CD14-positive monocyte (primary cell): ENCODE measurements at regions not wholly inside any gene's neighbourhood (a gene's known extent, or its start where the extent isn't known, plus 50 kb on each side); places are given as distances from the start of the nearest gene placed in this dataset.
A peak's percentile ranks its signal among the peaks of the same experiment; 100 is the strongest.

Experiments
- DNase-seq, 3 donors: peaks; one replicate each; pipeline ENCODE4 v3.0.0-alpha.2; 2011 to 2022
- H2AFZ ChIP-seq: 2 replicates; pipeline ENCODE4 v1.6.0; 2012; ENCODE audit warnings: mild to moderate bottlenecking, low read depth, low read length, inconsistent platforms; ENCODE audit not compliant: insufficient read depth, poor library complexity, severe bottlenecking
- H3K27ac ChIP-seq, 2 donors: 1 replicate in 1 of 2; 2 replicates in 1 of 2; pipeline ENCODE4 v1.5.1; 2012 to 2013; ENCODE audit warnings: low read length in 2 of 2, control low read depth in 1 of 2, inconsistent platforms in 1 of 2, low read depth in 1 of 2, mild to moderate bottlenecking in 1 of 2
- H3K27me3 ChIP-seq, 2 donors: one replicate each; pipeline versions ENCODE4 v1.6.0 to v1.6.1; 2011 to 2013; ENCODE audit warnings: low read length in 2 of 2; ENCODE audit not compliant: control insufficient read depth in 2 of 2, insufficient read depth in 2 of 2
- H3K36me3 ChIP-seq, 2 donors: replicated peaks in 1 of 2; 1 replicate in 1 of 2; 2 replicates in 1 of 2; pipeline versions ENCODE4 v1.5.1 to v1.6.1; 2012 to 2013; ENCODE audit warnings: low read length in 2 of 2, control low read depth in 1 of 2, inconsistent platforms in 1 of 2, mild to moderate bottlenecking in 1 of 2; ENCODE audit not compliant: insufficient read depth in 2 of 2, control insufficient read depth in 1 of 2
- H3K4me1 ChIP-seq, 2 donors: 1 replicate in 1 of 2; 2 replicates in 1 of 2; pipeline versions ENCODE4 v1.5.1 to v1.6.1; 2012 to 2013; ENCODE audit warnings: low read length in 2 of 2, control low read depth in 1 of 2, inconsistent platforms in 1 of 2, mild to moderate bottlenecking in 1 of 2, moderate library complexity in 1 of 2; ENCODE audit not compliant: insufficient read depth in 2 of 2, control insufficient read depth in 1 of 2
- H3K4me2 ChIP-seq: replicated peaks from 2 replicates; pipeline ENCODE3; 2012; ENCODE audit warnings: low read length, moderate library complexity, mild to moderate bottlenecking; ENCODE audit not compliant: poor library complexity, severe bottlenecking; ENCODE audit errors: extremely low read depth
- H3K4me3 ChIP-seq, 3 experiments: fragments of 200-600 bp in 1 of 3; sonication (generic) in 1 of 3; replicated peaks in 1 of 3; 1 replicate in 2 of 3; 2 replicates in 1 of 3; pipeline ENCODE4 v1.5.1; 2011 to 2013; ENCODE audit warnings: low read length in 3 of 3, mild to moderate bottlenecking in 3 of 3, control low read depth in 2 of 3, low read depth in 2 of 3, inconsistent platforms in 1 of 3, moderate library complexity in 1 of 3
- H3K79me2 ChIP-seq: 2 replicates; pipeline ENCODE4 v1.6.0; 2012; ENCODE audit warnings: mild to moderate bottlenecking, control low read depth, inconsistent platforms, low read length, moderate library complexity; ENCODE audit not compliant: insufficient read depth
- H3K9ac ChIP-seq: 2 replicates; pipeline ENCODE4 v1.6.0; 2017; ENCODE audit warnings: low read length, mild to moderate bottlenecking; ENCODE audit not compliant: insufficient read depth, poor library complexity, severe bottlenecking
- H3K9me3 ChIP-seq, 2 donors: replicated peaks in 1 of 2; 1 replicate in 1 of 2; 2 replicates in 1 of 2; pipeline versions ENCODE4 v1.5.1 to v1.6.1; 2012 to 2013; ENCODE audit warnings: low read length in 2 of 2, control low read depth in 1 of 2; ENCODE audit not compliant: control insufficient read depth in 1 of 2, insufficient read depth in 1 of 2
- H4K20me1 ChIP-seq: 2 replicates; pipeline ENCODE4 v1.6.0; 2012; ENCODE audit warnings: mild to moderate bottlenecking, low read length, control low read depth, moderate library complexity; ENCODE audit not compliant: insufficient read depth
- H3K27ac Mint-ChIP-seq, 7 donors: one replicate each; pipeline ENCODE4 v1.8.0; 2020; ENCODE audit warnings: mild to moderate bottlenecking in 7 of 7, mixed read lengths in 7 of 7, moderate library complexity in 6 of 7, inconsistent platforms in 2 of 7
- H3K27me3 Mint-ChIP-seq, 3 donors: one replicate each; pipeline ENCODE4 v1.8.0; 2021 to 2022; ENCODE audit warnings: low read depth in 3 of 3, mild to moderate bottlenecking in 3 of 3, mixed read lengths in 3 of 3, moderate library complexity in 3 of 3, inconsistent platforms in 1 of 3
- H3K36me3 Mint-ChIP-seq, 2 donors: one replicate each; pipeline ENCODE4 v1.8.0; 2020; ENCODE audit warnings: mixed read lengths in 2 of 2, inconsistent platforms in 1 of 2, mild to moderate bottlenecking in 1 of 2
- H3K4me1 Mint-ChIP-seq: one replicate; pipeline ENCODE4 v1.8.0; 2020; ENCODE audit warnings: mild to moderate bottlenecking, mixed read lengths
- H3K4me3 Mint-ChIP-seq, 2 donors: one replicate each; pipeline ENCODE4 v1.8.0; 2020; ENCODE audit warnings: mild to moderate bottlenecking in 2 of 2, mixed read lengths in 2 of 2, moderate library complexity in 1 of 2
- H3K9me3 Mint-ChIP-seq, 7 donors: one replicate each; pipeline ENCODE4 v1.8.0; 2020 to 2022; ENCODE audit warnings: mixed read lengths in 7 of 7, mild to moderate bottlenecking in 6 of 7, moderate library complexity in 6 of 7, inconsistent platforms in 2 of 7
- WGBS: methylation state at CpG from one replicate; pipeline ENCODE4 v1.1.5; 2013; ENCODE audit warnings: missing lambda C conversion rate; ENCODE audit not compliant: insufficient coverage; 5-methylcytosine and 5-hydroxymethylcytosine counted together
- intact Hi-C, 2 donors: fragments of 100-400 bp; cut with micrococcal nuclease; formaldehyde crosslinking; loops; one replicate each; pipeline versions ENCODE4 v1.15.0 to v1.15.1; 2023
- TF ChIP-seq, protein P1 (sequence below): fragments of 200-600 bp; IDR thresholded peaks from one replicate; pipeline ENCODE4 v1.8.0; 2022; ENCODE audit warnings: antibody characterized with exemption, mild to moderate bottlenecking

- no peak for DNase-seq
- Histone ChIP-seq H3K79me2 (no peaks in the 10 kb centered on the region), H3K27me3 (no peaks in the 10 kb centered on the region), H2AFZ (no peak overlapping the region), H3K27ac (no peak overlapping the region), H3K9me3 (peaks cover 0 to 5% of the 10 kb centered on the region in 2 donors), H4K20me1 (no peaks in the 10 kb centered on the region), H3K4me3 (no peak overlapping the region), H3K36me3 (no peaks in the 10 kb centered on the region), H3K9ac (no peak overlapping the region), H3K4me2 (no peak overlapping the region), H3K4me1 (no peaks in the 10 kb centered on the region)
- Mint-ChIP-seq H3K4me3 (no peak overlapping the region), H3K4me1 (peaks cover 3% of the 10 kb centered on the region), H3K9me3 (peaks cover 0 to 6% (median 0%) of the 10 kb centered on the region in 7 donors), H3K36me3 (no peaks in the 10 kb centered on the region), H3K27me3 (peaks cover 10 to 18% (median 12%) of the 10 kb centered on the region in 3 donors), H3K27ac (peak overlapping the region in 1 of 7 donors; percentile 44)
- WGBS = no CpG with 5 or more reads among the region's 7 CpGs
- TF ChIP-seq, protein P1, sequence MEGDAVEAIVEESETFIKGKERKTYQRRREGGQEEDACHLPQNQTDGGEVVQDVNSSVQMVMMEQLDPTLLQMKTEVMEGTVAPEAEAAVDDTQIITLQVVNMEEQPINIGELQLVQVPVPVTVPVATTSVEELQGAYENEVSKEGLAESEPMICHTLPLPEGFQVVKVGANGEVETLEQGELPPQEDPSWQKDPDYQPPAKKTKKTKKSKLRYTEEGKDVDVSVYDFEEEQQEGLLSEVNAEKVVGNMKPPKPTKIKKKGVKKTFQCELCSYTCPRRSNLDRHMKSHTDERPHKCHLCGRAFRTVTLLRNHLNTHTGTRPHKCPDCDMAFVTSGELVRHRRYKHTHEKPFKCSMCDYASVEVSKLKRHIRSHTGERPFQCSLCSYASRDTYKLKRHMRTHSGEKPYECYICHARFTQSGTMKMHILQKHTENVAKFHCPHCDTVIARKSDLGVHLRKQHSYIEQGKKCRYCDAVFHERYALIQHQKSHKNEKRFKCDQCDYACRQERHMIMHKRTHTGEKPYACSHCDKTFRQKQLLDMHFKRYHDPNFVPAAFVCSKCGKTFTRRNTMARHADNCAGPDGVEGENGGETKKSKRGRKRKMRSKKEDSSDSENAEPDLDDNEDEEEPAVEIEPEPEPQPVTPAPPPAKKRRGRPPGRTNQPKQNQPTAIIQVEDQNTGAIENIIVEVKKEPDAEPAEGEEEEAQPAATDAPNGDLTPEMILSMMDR = no peak
- intact Hi-C loops = no loop called here
Measured at GRCh38 chr16:50944033-50944432, 202.1 kb downstream of the CYLD start.

DNA sequence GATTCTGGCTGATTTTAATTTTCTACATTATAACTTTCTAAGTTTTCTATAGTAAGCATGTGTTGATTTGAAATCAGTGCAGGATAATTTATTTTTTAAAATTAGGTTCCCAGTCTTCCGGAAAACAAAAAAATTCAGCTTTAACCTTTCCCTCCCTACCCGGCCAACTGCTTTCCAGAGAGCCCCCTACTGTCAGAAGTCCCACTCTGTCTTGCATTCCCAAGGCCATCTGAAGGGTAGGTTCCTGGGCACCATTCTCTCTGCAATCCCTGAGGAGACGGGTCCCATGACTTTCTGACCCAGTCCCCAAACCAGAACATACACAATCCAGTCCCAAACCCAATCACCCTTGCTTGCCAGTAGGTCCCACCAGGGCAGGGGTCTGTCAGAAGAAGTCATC lies 200.3 kb downstream of the CYLD start:
- Histone ChIP-seq H4K20me1 (no peaks in the 10 kb centered on the region), H3K27me3 (no peaks in the 10 kb centered on the region), H3K79me2 (no peaks in the 10 kb centered on the region), H3K4me1 (no peaks in the 10 kb centered on the region), H3K36me3 (no peaks in the 10 kb centered on the region), H3K9ac (no peak overlapping the region), H3K9me3 (peaks cover 0 to 5% of the 10 kb centered on the region in 2 donors), H3K4me3 (no peak overlapping the region), H3K27ac (no peak overlapping the region), H2AFZ (no peak overlapping the region), H3K4me2 (no peak overlapping the region)
- intact Hi-C loops = no loop called here
- Mint-ChIP-seq H3K36me3 (no peaks in the 10 kb centered on the region), H3K4me1 (peaks cover 3% of the 10 kb centered on the region), H3K27me3 (peaks cover 8 to 17% (median 10%) of the 10 kb centered on the region in 3 donors), H3K27ac (no peak overlapping the region), H3K4me3 (no peak overlapping the region), H3K9me3 (peaks cover 0 to 6% (median 0%) of the 10 kb centered on the region in 7 donors)
- no peak for DNase-seq
- WGBS = 67% methylated on average over 1 of the region's 3 CpGs
- TF ChIP-seq, protein P1 = no peak
